HG02588 (cell line): ENCODE measurements at regions not wholly inside any gene's neighbourhood (a gene's known extent, or its start where the extent isn't known, plus 50 kb on each side); places are given as distances from the start of the nearest gene placed in this dataset.
"Not testable (repeated sequence)": the region's sequence is repeated elsewhere in the genome, so short reads cannot be mapped to it uniquely, and the experiment has no call there.

Experiments used
- ATAC-seq: cut with Tn5 transposase; IDR thresholded peaks from one replicate; pipeline ENCODE4 v1.9.1; 2021; ENCODE audit warnings: mild to moderate bottlenecking, moderate library complexity; ENCODE audit not compliant: unreplicated experiment

- no peak for ATAC-seq
Measured at GRCh38 chr18:78805840-78806239, 173.8 kb upstream of the SALL3 start.

- ATAC-seq: no peak
Measured at GRCh38 chr18:78807668-78808067, 171.9 kb upstream of the SALL3 start.

GRCh38 chr18:78809845-78810244, 169.8 kb upstream of the SALL3 start:
- no peak for ATAC-seq

- no peak for ATAC-seq
Measured at GRCh38 chr18:78810706-78811105, 168.9 kb upstream of the SALL3 start.

DNA sequence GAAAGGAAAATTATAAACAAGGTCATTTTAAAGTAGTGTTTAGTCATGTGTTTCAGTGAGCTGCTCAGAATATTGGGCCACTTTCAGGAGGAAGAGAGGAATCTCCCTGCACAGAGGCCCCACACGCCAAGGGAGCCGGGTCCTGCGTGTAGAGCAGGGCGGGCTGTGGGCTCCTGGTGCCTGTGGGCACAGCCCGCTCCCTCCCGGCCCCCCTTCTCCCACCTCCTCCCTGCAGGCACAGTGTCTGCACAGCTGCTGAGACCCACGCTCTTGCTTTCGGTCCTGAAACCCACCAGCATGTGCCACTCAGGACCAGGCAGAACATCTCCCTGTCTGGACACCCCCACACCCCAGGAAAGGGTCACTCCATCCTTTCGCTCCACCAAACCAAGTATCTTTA, 167.6 kb upstream of the SALL3 start:
- no peak for ATAC-seq

DNA sequence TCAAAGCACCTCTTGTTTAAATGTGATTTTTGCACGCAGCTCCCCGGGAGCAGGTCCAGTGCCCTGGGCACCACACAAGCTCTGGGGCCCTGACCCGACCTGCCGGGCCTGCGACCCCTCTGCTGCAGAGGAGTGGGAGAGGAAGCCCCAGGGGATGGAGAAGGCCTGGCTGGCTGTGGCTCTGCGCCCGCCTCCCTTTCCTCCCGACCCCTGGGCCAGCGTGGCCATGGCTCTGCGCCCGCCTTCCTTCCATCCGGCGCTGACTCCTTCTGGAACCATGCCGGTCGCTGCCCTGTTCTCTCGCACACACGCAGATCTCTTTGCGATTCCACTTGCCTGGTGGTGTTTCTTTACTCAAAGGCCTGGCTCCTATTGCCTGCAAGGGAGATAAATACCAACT, 166.5 kb upstream of the SALL3 start:
- no peak for ATAC-seq

DNA sequence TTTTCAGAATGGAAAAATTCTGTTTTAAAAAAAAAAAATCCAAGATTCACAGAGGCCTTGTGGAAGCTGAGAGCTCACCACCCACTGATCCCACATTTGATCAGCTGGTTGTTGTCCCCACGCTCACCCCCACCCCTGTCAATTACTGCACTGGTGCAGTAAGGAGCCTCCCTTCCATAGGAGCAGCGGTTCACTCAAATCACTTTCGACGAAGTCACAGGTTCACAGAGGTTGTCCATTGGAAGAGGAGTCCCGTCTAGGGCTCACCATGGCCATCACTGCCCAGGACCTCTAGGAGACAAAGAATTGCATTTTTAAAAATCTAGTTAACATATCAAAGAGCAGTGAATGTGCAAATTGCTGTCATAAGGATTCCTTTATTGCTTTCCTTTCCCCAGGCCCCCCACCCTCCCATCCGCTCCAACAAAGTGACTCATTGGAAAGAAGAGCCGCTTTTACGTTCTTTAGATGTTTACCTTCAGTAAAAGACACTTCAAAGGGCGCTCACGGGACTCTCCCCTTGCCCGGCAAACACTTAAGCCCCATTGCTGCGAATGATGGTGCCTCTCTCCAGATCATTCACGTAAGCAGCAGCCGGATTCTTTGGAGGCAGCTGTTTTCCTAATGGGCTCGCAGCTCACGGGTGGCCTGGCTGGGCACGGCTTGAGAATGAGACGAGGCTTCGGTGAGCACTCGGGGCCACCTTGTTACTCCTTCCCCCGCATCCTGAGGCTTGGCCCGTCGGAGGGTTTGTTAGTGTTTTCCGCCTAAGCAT, 165.5 kb upstream of the SALL3 start:
- ATAC-seq: no peak

- ATAC-seq: no peak
Measured at GRCh38 chr18:78814766-78815165, 164.9 kb upstream of the SALL3 start.

DNA sequence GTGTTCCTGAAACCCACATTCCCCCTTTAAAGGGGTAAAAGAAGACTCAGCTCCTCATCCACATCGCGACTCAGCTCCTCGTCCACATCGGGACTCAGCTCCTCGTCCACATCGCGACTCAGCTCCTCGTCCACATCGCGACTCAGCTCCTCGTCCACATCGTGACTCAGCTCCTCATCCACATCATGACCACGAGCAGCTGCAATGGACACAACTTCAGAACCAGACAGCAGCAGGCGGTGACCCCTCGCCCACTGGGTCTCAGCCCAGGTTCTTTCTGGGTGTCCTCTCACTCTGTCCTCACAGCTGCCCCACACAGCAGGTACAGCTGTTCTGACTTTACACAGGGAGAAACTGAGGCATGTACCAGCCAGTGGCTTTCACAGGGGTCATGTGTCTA, 163.5 kb upstream of the SALL3 start:
- no peak for ATAC-seq

DNA sequence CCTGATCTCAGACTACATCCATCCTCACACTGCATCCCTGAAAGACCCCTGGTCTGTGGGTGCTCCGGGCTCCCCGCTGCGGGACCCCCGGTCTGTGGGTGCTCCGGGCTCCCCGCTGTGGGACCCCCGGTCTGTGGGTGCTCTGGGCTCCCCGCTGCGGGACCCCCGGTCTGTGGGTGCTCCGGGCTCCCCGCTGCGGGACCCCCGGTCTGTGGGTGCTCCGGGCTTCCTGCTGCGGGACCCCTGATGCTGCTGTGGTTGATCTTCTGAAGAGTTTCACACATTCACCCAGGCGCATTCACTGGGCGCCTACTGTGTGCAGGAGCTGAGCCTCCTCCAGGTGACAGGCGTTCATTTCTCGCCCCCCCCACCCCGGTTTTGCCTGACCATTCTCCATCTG, 162.7 kb upstream of the SALL3 start:
- ATAC-seq: no peak

DNA sequence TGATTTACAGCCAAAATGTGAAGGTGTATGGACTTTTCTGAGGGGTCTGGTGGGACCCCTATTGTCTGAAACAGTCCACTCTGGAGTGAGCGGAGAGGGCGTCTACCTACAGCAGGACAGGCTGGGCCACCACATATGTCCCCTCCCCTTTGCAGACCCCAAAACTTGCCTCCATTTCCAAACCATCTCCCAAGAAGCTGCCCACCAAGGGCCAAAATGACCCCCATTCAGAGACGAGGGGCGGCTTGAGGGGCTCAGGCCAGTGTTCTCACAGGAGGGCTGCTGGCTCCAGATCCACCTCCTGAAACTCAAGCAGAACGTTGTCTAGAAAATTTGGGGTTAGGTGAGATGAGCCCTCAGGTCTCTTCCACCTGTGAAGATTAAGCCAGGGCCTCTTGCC, 161.1 kb upstream of the SALL3 start:
- ATAC-seq: no peak

- ATAC-seq: no peak
Measured at GRCh38 chr18:78818961-78819360, 160.7 kb upstream of the SALL3 start.

DNA sequence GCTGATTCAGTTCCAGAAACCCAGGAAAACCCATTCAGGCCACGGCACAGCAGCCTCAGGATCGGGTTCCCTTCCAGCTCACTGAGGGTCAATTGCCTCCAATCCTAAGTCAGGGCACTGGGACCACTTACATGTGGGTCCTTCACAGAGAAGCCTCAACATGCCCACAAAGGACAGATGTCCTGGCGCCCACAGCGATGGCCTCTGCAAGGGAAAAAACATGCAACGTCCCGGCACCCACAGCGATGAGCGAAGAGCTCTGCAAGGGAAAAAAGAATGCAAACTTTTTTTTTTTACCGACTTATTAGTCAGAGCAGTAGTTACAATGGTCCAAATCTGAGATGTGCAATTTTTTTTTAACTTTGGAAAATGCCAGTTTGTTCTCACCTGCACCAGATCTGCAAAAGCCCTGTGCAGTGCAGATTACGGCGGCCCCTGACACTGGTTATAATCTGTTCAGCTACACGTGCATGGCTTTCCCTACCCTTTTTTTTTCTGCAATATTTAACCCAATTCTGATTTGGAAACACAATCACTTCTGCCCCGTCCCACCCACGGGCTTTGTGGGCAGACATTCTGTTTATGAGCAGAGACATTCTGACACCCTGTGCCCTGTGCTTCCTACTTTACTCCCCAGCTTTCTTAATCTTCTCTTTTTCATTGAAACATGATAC, 159.3 kb upstream of the SALL3 start:
- ATAC-seq: no peak

GRCh38 chr18:78821396-78821795, 158.2 kb upstream of the SALL3 start:
- no peak for ATAC-seq

DNA sequence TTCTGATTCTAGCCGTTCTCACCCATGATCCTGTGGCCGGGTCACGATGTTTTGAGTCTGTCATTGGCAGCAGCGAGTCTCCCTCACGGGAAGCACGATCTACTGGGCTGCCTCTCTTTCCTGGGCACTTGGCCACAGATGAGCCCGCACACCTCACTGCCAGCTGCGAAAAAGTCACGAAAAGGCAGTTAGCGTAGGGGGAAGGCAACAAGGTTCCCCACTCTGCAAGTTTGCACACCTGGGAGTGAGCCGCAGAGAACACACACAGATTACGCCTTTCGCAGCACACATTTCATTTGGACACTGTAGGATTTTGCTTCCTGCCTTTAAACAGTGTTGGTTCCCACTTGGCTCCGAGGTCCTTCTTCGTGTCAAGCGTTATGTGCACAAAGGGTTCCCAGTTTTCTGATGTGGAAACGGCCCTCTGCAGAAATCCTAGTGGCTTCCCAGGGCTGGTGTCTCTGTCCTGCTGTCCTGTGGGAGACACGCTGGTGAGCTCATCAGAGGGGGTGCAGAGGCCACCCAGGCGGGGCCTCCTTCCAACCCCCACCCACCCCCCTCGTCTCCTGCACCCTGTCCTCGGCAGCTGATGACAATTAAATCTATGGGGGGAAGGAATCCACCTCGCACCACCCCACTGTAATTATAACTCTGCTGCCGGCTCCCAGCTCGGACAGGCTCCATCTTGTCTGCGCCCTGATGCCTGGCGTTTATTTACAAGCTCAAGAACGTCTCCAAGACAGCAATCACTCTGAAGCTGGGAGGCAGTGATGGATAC, 157.3 kb upstream of the SALL3 start:
- no peak for ATAC-seq

DNA sequence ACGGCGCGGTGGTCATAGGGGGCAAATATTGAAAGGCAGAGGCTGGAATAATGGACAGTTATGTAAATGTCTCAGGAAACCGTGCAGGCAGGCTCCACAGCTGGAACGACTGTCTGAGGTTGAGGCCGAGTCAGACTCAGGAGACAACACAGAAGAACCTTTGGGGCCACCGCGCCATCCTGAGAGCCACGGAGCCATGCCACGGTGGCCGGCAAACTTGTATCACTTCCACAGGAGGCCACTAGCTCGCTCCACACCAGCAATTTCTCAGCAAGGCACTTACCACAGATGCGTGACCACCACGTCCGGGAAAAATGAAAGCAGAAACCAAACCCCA, 156.7 kb upstream of the SALL3 start:
- no peak for ATAC-seq

GRCh38 chr18:78825168-78825567, 154.4 kb upstream of the SALL3 start:
- ATAC-seq: no peak

DNA sequence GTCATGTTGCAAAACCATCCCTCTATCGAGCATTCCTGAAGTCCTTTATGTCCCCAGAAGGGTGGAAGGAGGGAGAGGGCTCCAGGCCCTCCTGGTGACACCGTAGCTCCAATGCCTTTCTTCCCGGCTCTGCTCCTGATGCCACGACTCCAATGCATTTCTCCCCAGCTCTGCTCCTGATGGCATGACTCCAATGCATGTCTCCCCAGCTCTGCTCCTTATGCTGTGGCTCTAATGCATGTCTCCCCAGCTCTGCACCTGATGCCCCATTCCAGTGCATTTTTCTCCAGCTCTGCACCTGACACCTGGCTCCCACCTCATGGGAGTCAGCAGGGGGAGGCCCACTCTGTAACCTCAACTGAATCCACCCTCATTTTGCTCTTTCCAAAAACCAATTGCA, 153.0 kb upstream of the SALL3 start:
- ATAC-seq: no peak

- ATAC-seq: no peak
Measured at GRCh38 chr18:78827141-78827540, 152.5 kb upstream of the SALL3 start.

DNA sequence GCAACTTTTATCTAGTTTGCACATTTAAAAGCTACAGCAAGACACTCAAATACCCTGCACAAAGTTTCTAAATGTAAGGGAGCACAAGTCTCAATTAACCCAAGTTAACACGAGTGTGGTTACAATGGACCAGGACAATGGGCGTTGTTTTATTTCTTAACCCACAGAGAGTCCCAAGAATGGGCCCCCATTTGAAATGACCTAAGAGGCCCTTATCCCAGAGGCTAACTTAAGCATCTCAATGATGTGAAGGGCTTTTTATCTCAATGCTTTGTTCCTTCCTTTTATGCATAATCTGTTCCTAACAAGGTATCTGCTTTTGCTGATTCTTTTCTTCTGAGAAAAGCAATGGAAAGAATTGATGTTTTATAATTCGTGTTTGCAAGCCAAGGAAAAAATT, 151.5 kb upstream of the SALL3 start:
- no peak for ATAC-seq

DNA sequence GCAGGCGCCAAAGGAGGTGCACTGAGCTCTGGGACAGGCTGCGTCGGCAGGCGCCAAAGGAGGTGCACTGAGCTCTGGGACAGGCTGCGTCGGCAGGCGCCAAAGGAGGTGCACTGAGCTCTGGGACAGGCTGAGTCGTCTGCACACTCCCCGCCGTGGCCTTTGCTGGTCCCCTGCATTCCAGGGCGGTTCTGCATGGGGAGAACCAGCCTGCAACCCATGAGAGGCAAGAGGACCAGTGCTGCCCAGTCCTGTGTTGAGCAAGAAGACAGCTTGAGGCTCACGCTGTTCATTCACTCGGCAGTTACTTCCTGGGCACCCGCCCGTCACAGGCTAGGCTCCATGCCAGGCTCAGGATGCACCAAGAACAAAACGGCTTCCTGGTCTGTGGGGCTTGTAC, 150.6 kb upstream of the SALL3 start:
- ATAC-seq: not testable (repeated sequence)

- ATAC-seq: no peak
Measured at GRCh38 chr18:78830161-78830560, 149.5 kb upstream of the SALL3 start.
